Hematopoietic multipotent progenitor cell treated with erythropoietin and hydrocortisone succinate and interleukin-3 and kit ligand, for 6 days (in vitro differentiated cells): ENCODE measurements at regions not wholly inside any gene's neighbourhood (a gene's known extent, or its start where the extent isn't known, plus 50 kb on each side); places are given as distances from the start of the nearest gene placed in this dataset.

Experiments
- DNase-seq: peaks from one replicate; pipeline ENCODE4 v3.0.0-alpha.2; 2015

GRCh38 chr3:166187237-166187636, 350.0 kb upstream of the BCHE start:
- DNase-seq: no peak

- DNase-seq: no peak
These were observed 348.8 kb upstream of the BCHE start for GRCh38 chr3:166186003-166186402.

- no peak for DNase-seq
These were observed 339.9 kb upstream of the BCHE start for GRCh38 chr3:166177130-166177529.

- DNase-seq: no peak
These were observed 334.5 kb upstream of the BCHE start for GRCh38 chr3:166171695-166172094.

- DNase-seq: no peak
These were observed 332.5 kb upstream of the BCHE start for GRCh38 chr3:166169681-166170080.

- no peak for DNase-seq
These were observed 290.7 kb upstream of the BCHE start for GRCh38 chr3:166127969-166128368.

GRCh38 chr3:166125179-166125578, 288.0 kb upstream of the BCHE start:
- no peak for DNase-seq

- no peak for DNase-seq
These were observed 286.4 kb upstream of the BCHE start for GRCh38 chr3:166123576-166123975.

GRCh38 chr3:166123088-166123487, 285.9 kb upstream of the BCHE start:
- DNase-seq: no peak

- DNase-seq: no peak
These were observed 280.8 kb upstream of the BCHE start for GRCh38 chr3:166118049-166118448.

GRCh38 chr3:166114448-166114847, 277.2 kb upstream of the BCHE start:
- no peak for DNase-seq

GRCh38 chr3:166111562-166111961, 274.3 kb upstream of the BCHE start:
- DNase-seq: no peak

- no peak for DNase-seq
These were observed 272.9 kb upstream of the BCHE start for GRCh38 chr3:166110102-166110501.

- DNase-seq: no peak
These were observed 267.7 kb upstream of the BCHE start for GRCh38 chr3:166104938-166105337.

GRCh38 chr3:166100730-166101129, 263.5 kb upstream of the BCHE start:
- no peak for DNase-seq

- DNase-seq: no peak
These were observed 252.4 kb upstream of the BCHE start for GRCh38 chr3:166089575-166089974.

GRCh38 chr3:166085164-166085856, 248.1 kb upstream of the BCHE start:
- no peak for DNase-seq

- no peak for DNase-seq
These were observed 242.9 kb upstream of the BCHE start for GRCh38 chr3:166080096-166080495.

GRCh38 chr3:166071831-166072230, 234.6 kb upstream of the BCHE start:
- DNase-seq: no peak

GRCh38 chr3:166064476-166064875, 227.3 kb upstream of the BCHE start:
- DNase-seq: no peak

GRCh38 chr3:166060789-166061479, 223.7 kb upstream of the BCHE start:
- DNase-seq: no peak

- no peak for DNase-seq
These were observed 215.2 kb upstream of the BCHE start for GRCh38 chr3:166052440-166052839.

GRCh38 chr3:166029507-166029906, 192.3 kb upstream of the BCHE start:
- no peak for DNase-seq

- peak; percentile 78 for DNase-seq
These were observed 176.0 kb upstream of the BCHE start for GRCh38 chr3:166013073-166013679.
